Tibial artery (tissue), 4 donors: ENCODE measurements at regions not wholly inside any gene's neighbourhood (a gene's known extent, or its start where the extent isn't known, plus 50 kb on each side); places are given as distances from the start of the nearest gene placed in this dataset.

Experiments
- DNase-seq, 2 donors: peaks; one replicate each; pipeline ENCODE4 v3.0.0-alpha.2; 2019
- H3K27ac ChIP-seq, 2 donors: fragments of 200-600 bp; sonication (generic) in 1 of 2; 1 replicate in 1 of 2; 2 replicates in 1 of 2; pipeline ENCODE4 v1.5.1; 2018 to 2019; ENCODE audit warnings: mild to moderate bottlenecking in 1 of 2
- H3K27me3 ChIP-seq, 2 donors: fragments of 200-600 bp; sonication (generic) in 1 of 2; one replicate each; pipeline versions ENCODE4 v1.5.1 to v1.6.0; 2016 to 2019
- H3K36me3 ChIP-seq, 3 donors: fragments of 200-600 bp; sonication (generic) in 2 of 3; one replicate each; pipeline ENCODE4 v1.5.1; 2016 to 2019; ENCODE audit warnings: mild to moderate bottlenecking in 2 of 3
- H3K4me1 ChIP-seq, 4 donors: fragments of 200-600 bp; sonication (generic) in 2 of 4; 1 replicate in 3 of 4; 2 replicates in 1 of 4; pipeline ENCODE4 v1.5.1; 2016 to 2019
- H3K4me3 ChIP-seq, 2 donors: fragments of 200-600 bp; sonication (generic) in 1 of 2; 1 replicate in 1 of 2; 2 replicates in 1 of 2; pipeline ENCODE4 v1.5.1; 2018 to 2019; ENCODE audit warnings: mild to moderate bottlenecking in 2 of 2
- H3K9me3 ChIP-seq, 3 donors: fragments of 200-600 bp; sonication (generic) in 1 of 3; one replicate each; pipeline ENCODE4 v1.5.1; 2016 to 2019
- intact Hi-C: fragments of 100-400 bp; cut with DNase I; formaldehyde crosslinking; loops from one replicate; pipeline ENCODE4 v1.15.0; 2023; ENCODE audit warnings: low total_unique reads
- TF ChIP-seq, protein P1 (sequence below), 2 experiments: fragments of 200-600 bp in 1 of 2; fragments of 450-650 bp in 1 of 2; IDR thresholded peaks; one replicate each; pipeline ENCODE4 v1.5.1; 2017 to 2019; ENCODE audit warnings: antibody characterized with exemption in 2 of 2, mild to moderate bottlenecking in 1 of 2, moderate library complexity in 1 of 2

DNA sequence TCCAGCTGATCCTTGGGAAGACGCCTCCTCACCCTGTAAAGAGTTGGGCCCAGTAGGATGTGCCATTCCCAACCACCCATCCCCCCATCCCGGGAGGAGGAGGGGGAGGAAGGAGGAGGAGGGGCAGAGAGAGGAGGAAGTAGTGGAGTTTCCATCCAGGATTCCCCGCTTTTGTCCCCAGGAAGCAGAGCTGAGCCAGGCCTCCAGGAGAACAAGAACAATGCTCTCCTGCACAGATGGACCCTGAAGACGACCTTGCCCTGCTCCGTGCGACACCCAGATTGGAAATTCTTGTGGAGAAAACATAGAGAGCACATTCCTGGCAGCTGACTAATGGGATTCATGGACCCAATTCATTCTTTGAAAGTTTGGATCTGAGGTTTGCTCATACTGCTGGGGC lies 132.3 kb upstream of the CRY1 start:
- H3K4me1 ChIP-seq = no peaks in the 10 kb centered on the region
- no peak for DNase-seq
- TF ChIP-seq, protein P1, sequence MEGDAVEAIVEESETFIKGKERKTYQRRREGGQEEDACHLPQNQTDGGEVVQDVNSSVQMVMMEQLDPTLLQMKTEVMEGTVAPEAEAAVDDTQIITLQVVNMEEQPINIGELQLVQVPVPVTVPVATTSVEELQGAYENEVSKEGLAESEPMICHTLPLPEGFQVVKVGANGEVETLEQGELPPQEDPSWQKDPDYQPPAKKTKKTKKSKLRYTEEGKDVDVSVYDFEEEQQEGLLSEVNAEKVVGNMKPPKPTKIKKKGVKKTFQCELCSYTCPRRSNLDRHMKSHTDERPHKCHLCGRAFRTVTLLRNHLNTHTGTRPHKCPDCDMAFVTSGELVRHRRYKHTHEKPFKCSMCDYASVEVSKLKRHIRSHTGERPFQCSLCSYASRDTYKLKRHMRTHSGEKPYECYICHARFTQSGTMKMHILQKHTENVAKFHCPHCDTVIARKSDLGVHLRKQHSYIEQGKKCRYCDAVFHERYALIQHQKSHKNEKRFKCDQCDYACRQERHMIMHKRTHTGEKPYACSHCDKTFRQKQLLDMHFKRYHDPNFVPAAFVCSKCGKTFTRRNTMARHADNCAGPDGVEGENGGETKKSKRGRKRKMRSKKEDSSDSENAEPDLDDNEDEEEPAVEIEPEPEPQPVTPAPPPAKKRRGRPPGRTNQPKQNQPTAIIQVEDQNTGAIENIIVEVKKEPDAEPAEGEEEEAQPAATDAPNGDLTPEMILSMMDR (IDR thresholded peaks at IDR 0.05) = no peak
- no peaks in the 10 kb centered on the region for H3K9me3 ChIP-seq
- no peak overlapping the region for H3K4me3 ChIP-seq
- peaks cover 0 to 8% of the 10 kb centered on the region in 2 donors for H3K27me3 ChIP-seq
- no peak overlapping the region for H3K27ac ChIP-seq
- intact Hi-C loops = no loop called here
- no peaks in the 10 kb centered on the region for H3K36me3 ChIP-seq

DNA sequence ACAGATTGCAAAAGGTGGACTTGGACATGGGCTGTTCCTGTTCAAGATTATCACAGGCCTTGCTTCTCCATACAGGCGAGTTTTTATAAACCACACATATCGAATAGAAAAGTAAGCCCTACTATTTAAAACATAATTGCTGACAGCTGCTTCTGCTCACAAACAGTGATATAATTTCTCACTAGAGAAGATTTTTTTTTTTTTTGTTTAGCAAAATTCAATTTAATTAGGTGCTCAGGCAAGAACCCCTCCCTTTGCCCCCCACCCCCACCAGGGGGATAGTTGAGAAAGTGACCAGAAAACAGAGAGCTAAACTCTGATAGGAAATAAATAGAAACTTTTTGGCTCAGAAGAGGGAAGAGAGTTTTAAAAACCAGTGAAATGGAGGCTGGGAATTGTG lies 132.8 kb upstream of the CRY1 start:
- Histone ChIP-seq H3K36me3 (no peaks in the 10 kb centered on the region), H3K27ac (no peak overlapping the region), H3K9me3 (no peaks in the 10 kb centered on the region), H3K4me1 (no peaks in the 10 kb centered on the region), H3K4me3 (no peak overlapping the region), H3K27me3 (peaks cover 0 to 8% of the 10 kb centered on the region in 2 donors)
- TF ChIP-seq, protein P1 (IDR thresholded peaks at IDR 0.05) = no peak
- intact Hi-C loops = no loop called here
- DNase-seq = no peak

GRCh38 chr12:107228076-107228475 lies 134.7 kb upstream of the CRY1 start:
- no peak overlapping the region for H3K4me3 ChIP-seq
- TF ChIP-seq, protein P1 (IDR thresholded peaks at IDR 0.05) = no peak
- H3K27ac ChIP-seq = no peak overlapping the region
- H3K4me1 ChIP-seq = no peaks in the 10 kb centered on the region
- H3K36me3 ChIP-seq = no peaks in the 10 kb centered on the region
- DNase-seq = no peak
- H3K9me3 ChIP-seq = no peaks in the 10 kb centered on the region
- peaks cover 0 to 5% of the 10 kb centered on the region in 2 donors for H3K27me3 ChIP-seq
- intact Hi-C loops = no loop called here

DNA sequence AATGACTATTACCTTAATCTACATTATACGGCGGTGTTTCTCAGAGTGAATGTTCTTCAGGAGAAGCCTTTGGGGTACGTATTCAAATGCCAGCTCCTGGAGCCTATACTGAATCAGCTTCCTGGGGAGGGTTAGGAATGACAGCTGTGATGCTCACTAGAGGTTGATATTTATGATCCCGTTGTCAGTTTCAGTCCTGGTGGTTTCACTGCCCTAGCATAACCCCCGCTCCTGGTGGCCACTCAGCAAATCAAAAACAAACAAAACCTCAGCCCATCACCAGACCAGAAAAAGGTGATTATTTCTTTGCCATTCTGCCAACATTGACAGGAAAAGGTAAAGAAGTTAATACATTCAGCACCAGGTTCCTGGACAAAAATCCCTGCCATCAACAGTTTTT lies 136.5 kb upstream of the CRY1 start:
- intact Hi-C loops = no loop called here
- TF ChIP-seq, protein P1 (IDR thresholded peaks at IDR 0.05) = no peak
- no peaks in the 10 kb centered on the region for H3K9me3 ChIP-seq
- no peaks in the 10 kb centered on the region for H3K4me1 ChIP-seq
- peaks cover 0 to 5% of the 10 kb centered on the region in 2 donors for H3K27me3 ChIP-seq
- no peak overlapping the region for H3K4me3 ChIP-seq
- no peak for DNase-seq
- no peak overlapping the region for H3K27ac ChIP-seq
- no peaks in the 10 kb centered on the region for H3K36me3 ChIP-seq

DNA sequence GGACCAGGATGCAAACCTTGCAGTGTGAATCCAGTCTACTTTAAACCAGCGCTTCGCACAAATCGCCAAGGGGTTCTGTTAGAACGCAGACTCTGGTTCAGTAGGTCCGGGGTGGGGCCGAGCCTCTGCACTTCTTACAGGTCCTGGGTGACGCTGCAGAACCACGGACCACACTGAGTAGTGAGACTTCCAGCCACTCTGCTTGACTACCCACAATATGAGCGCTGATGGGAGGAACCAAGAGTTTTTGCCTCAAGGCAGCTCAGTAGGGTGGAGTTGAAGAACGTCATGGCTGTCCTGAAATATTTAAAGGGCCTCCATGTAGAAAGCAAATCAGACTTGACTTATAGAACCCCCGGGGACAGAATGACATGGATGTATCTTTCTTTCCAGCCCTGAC lies 138.0 kb upstream of the CRY1 start:
- Histone ChIP-seq H3K27me3 (no peaks in the 10 kb centered on the region), H3K4me1 (no peaks in the 10 kb centered on the region), H3K4me3 (no peak overlapping the region), H3K27ac (no peak overlapping the region), H3K9me3 (no peaks in the 10 kb centered on the region), H3K36me3 (no peaks in the 10 kb centered on the region)
- no peak for DNase-seq
- TF ChIP-seq, protein P1 (IDR thresholded peaks at IDR 0.05) = no peak
- intact Hi-C loops = no loop called here

DNA sequence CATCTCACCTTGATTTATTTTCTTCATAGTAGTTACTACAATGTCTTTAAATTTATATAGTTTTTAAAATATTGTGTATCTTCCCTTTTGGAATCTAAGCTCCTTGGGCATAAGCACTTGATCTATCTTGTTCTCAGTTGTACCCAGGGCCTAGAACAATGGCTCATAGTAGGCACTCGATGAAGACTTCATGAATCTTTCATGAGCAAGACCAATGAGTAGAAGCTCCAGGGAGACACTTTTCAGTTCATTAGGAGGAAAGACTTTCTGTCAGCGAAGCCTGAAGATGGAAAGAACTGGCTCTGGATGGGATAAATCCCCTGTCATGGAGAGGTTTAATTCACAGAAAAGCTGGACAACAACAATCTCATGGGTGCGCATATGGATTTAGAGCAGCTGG lies 140.2 kb upstream of the CRY1 start:
- Histone ChIP-seq H3K9me3 (no peaks in the 10 kb centered on the region), H3K4me3 (no peak overlapping the region), H3K27me3 (no peaks in the 10 kb centered on the region), H3K4me1 (no peaks in the 10 kb centered on the region), H3K36me3 (no peaks in the 10 kb centered on the region), H3K27ac (no peak overlapping the region)
- TF ChIP-seq, protein P1 (IDR thresholded peaks at IDR 0.05) = no peak
- DNase-seq = no peak
- intact Hi-C loops = no loop called here
